A549 (cell line): ENCODE measurements at regions not wholly inside any gene's neighbourhood (a gene's known extent, or its start where the extent isn't known, plus 50 kb on each side); places are given as distances from the start of the nearest gene placed in this dataset.

Experiments used
- ATAC-seq, 2 experiments: fragments of 200-7000 bp in 1 of 2; fragments of >200 bp in 1 of 2; cut with Nextera tagmentation in 1 of 2; cut with Tn5 transposase in 1 of 2; 3 replicates each; pipeline versions ENCODE4 v1.8.0 to v1.9.1; 2018 to 2020; ENCODE audit warnings: mild to moderate bottlenecking in 1 of 2, moderate library complexity in 1 of 2
- CTCF ChIA-PET: fragments of 300-600 bp; sonication (Branson Sonifier 250); formaldehyde crosslinking; extraction: SDS; loops from one replicate; lab custom pipeline; 2021; ENCODE audit warnings: antibody characterized with exemption, inconsistent platforms; lab: Yijun Ruan, JAX
- POLR2A ChIA-PET: fragments of 350-600 bp; formaldehyde crosslinking; extraction: SDS; loops from one replicate; lab custom pipeline; 2021; ENCODE audit warnings: antibody characterized with exemption, inconsistent platforms; lab: Yijun Ruan, JAX
- DNase-seq, 2 experiments: peaks; one replicate each; pipeline versions ENCODE4 v3.0.0 to v3.0.0-alpha.2; 2011 to 2016; ENCODE audit warnings: low read depth in 1 of 2, low spot score in 1 of 2
- FAIRE-seq: peaks from 2 replicates; lab custom pipeline; 2011; peaks lifted over from hg19 to GRCh38; lab: Jason Lieb, UNC
- H3K27ac ChIP-seq, 2 experiments: fragments of >200 bp; sonication (Bioruptor Twin); formaldehyde crosslinking; 3 replicates each; pipeline ENCODE4 v1.5.1; 2016 to 2017
- H3K4me1 ChIP-seq: fragments of >200 bp; sonication (Bioruptor Twin); formaldehyde crosslinking; 3 replicates; pipeline ENCODE4 v1.6.1; 2016
- H3K4me2 ChIP-seq: fragments of >200 bp; sonication (Bioruptor Twin); formaldehyde crosslinking; 3 replicates; pipeline ENCODE4 v1.6.1; 2016
- H3K4me3 ChIP-seq: fragments of >200 bp; sonication (Bioruptor Twin); formaldehyde crosslinking; 3 replicates; pipeline ENCODE4 v1.5.1; 2016
- H3K9me3 ChIP-seq: fragments of >200 bp; sonication (Bioruptor Twin); formaldehyde crosslinking; 3 replicates; pipeline ENCODE4 v1.6.1; 2016
- ATOH8 ChIP-seq: fragments of 250-450 bp; sonication (Bioruptor Pico); IDR thresholded peaks from 2 replicates; pipeline ENCODE4 v1.5.0; 2020; ENCODE audit warnings: low read depth, mild to moderate bottlenecking, moderate library complexity
- BCL3 ChIP-seq: fragments of >200 bp; sonication (Bioruptor Twin); formaldehyde crosslinking; IDR thresholded peaks from 3 replicates; pipeline ENCODE4 v1.6.1; 2016
- CEBPB ChIP-seq, 2 experiments: fragments of >200 bp in 1 of 2; sonication (Bioruptor Twin) in 1 of 2; formaldehyde crosslinking in 1 of 2; IDR thresholded peaks; 2 replicates each; pipeline ENCODE4 v1.6.1; 2012 to 2016
- CHD2 ChIP-seq: fragments of 150-350 bp; IDR thresholded peaks from 2 replicates; pipeline ENCODE4 v1.6.1; 2014; ENCODE audit warnings: low read length; ENCODE audit not compliant: partially characterized antibody
- E2F6 ChIP-seq: IDR thresholded peaks from 2 replicates; pipeline ENCODE4 v1.6.1; 2012; ENCODE audit warnings: low read depth, borderline replicate concordance
- ELK1 ChIP-seq: fragments of 150-350 bp; IDR thresholded peaks from 2 replicates; pipeline ENCODE4 v1.6.1; 2014; ENCODE audit warnings: low read depth, mild to moderate bottlenecking, low read length
- EP300 ChIP-seq, 2 experiments: fragments of >200 bp; sonication (Bioruptor Twin); formaldehyde crosslinking; IDR thresholded peaks; 2 replicates in 1 of 2; 3 replicates in 1 of 2; pipeline ENCODE4 v1.6.1; 2016 to 2017
- ESRRA ChIP-seq: fragments of 150-350 bp; IDR thresholded peaks from 2 replicates; pipeline ENCODE4 v1.6.1; 2014; ENCODE audit warnings: mild to moderate bottlenecking, low read length, borderline replicate concordance
- FOSB ChIP-seq: fragments of 250-450 bp; sonication (Bioruptor Pico); IDR thresholded peaks from 2 replicates; pipeline ENCODE4 v1.5.0; 2020; ENCODE audit warnings: mild to moderate bottlenecking, moderate library complexity
- FOXS1 ChIP-seq: fragments of 250-450 bp; sonication (Bioruptor Pico); IDR thresholded peaks from 2 replicates; pipeline ENCODE4 v1.5.0; 2020; ENCODE audit warnings: mild to moderate bottlenecking, moderate library complexity
- GATA3 ChIP-seq: IDR thresholded peaks from 2 replicates; pipeline ENCODE4 v1.6.1; 2012; ENCODE audit warnings: borderline replicate concordance
- HEYL ChIP-seq: fragments of 250-450 bp; sonication (Bioruptor Pico); IDR thresholded peaks from 2 replicates; pipeline ENCODE4 v1.8.0; 2021; ENCODE audit warnings: mild to moderate bottlenecking, moderate library complexity
- HMGXB4 ChIP-seq: fragments of 250-450 bp; sonication (Bioruptor Pico); IDR thresholded peaks from 2 replicates; pipeline ENCODE4 v1.5.0; 2021; ENCODE audit warnings: mild to moderate bottlenecking, moderate library complexity, borderline replicate concordance
- HOXB13 ChIP-seq: fragments of 250-450 bp; sonication (Bioruptor Pico); IDR thresholded peaks from 2 replicates; pipeline ENCODE4 v1.5.0; 2020; ENCODE audit warnings: low read depth, mild to moderate bottlenecking, moderate library complexity
- HOXB5 ChIP-seq: fragments of 250-450 bp; sonication (Bioruptor Pico); IDR thresholded peaks from 2 replicates; pipeline ENCODE4 v1.5.0; 2020; ENCODE audit warnings: mild to moderate bottlenecking, moderate library complexity
- JUN ChIP-seq, 2 experiments: fragments of >200 bp; sonication (Bioruptor Twin); formaldehyde crosslinking; IDR thresholded peaks; 2 replicates in 1 of 2; 3 replicates in 1 of 2; pipeline ENCODE4 v1.6.1; 2016 to 2017
- JUNB ChIP-seq: fragments of >200 bp; sonication (Bioruptor Twin); formaldehyde crosslinking; IDR thresholded peaks from 2 replicates; pipeline ENCODE4 v1.6.1; 2016
- KDM1A ChIP-seq: fragments of 200-600 bp; sonication (generic); IDR thresholded peaks from 2 replicates; pipeline ENCODE4 v1.6.1; 2016; ENCODE audit warnings: low read depth, mild to moderate bottlenecking
- KDM5A ChIP-seq: fragments of 200-600 bp; sonication (generic); IDR thresholded peaks from 2 replicates; pipeline ENCODE4 v1.6.1; 2016; ENCODE audit warnings: antibody characterized with exemption, mild to moderate bottlenecking
- MAZ ChIP-seq: fragments of 150-350 bp; IDR thresholded peaks from 2 replicates; pipeline ENCODE4 v1.6.1; 2014; ENCODE audit warnings: antibody characterized with exemption, low read depth, low read length, borderline replicate concordance
- MYC ChIP-seq: IDR thresholded peaks from 2 replicates; pipeline ENCODE4 v1.6.1; 2012; ENCODE audit warnings: mild to moderate bottlenecking, inconsistent platforms, low read length, improper control_type of control experiment, borderline replicate concordance
- NFE2L2 ChIP-seq: fragments of 150-350 bp; conservative IDR thresholded peaks from 2 replicates; pipeline ENCODE4 v1.6.1; 2014; ENCODE audit warnings: low read length
- NPAS2 ChIP-seq: fragments of 250-450 bp; sonication (Bioruptor Pico); IDR thresholded peaks from 2 replicates; pipeline ENCODE4 v1.8.0; 2022; ENCODE audit warnings: mild to moderate bottlenecking, moderate library complexity, borderline replicate concordance
- RARB ChIP-seq: fragments of 250-450 bp; sonication (Bioruptor Pico); IDR thresholded peaks from 2 replicates; pipeline ENCODE4 v1.8.0; 2021; ENCODE audit warnings: mild to moderate bottlenecking, moderate library complexity
- REST ChIP-seq: fragments of 200-600 bp; sonication (generic); IDR thresholded peaks from 2 replicates; pipeline ENCODE4 v1.6.1; 2016; ENCODE audit warnings: antibody characterized with exemption, mild to moderate bottlenecking, moderate library complexity
- ZC3H11A ChIP-seq: fragments of 450-650 bp; IDR thresholded peaks from 2 replicates; pipeline ENCODE4 v1.6.1; 2014; ENCODE audit warnings: antibody characterized with exemption, mild to moderate bottlenecking
- WGBS: methylation state at CpG from one replicate; pipeline ENCODE4 v1.1.6; 2017; ENCODE audit errors: missing lambda C conversion rate; 5-methylcytosine and 5-hydroxymethylcytosine counted together

- H3K9me3 ChIP-seq: no peaks in the 10 kb centered on the region
- WGBS: 7% methylated on average over 5 of the region's 5 CpGs
- H3K27ac ChIP-seq: no peak overlapping the region
- CTCF ChIA-PET: interaction anchor here (1.6 kb wide), 1 partner anchor 21 kb away, joined by 3 read pairs; no protein-coding TSS in a partner anchor
- TF ChIP-seq EP300 (IDR thresholded peaks at IDR 0.05) (no peak), ELK1 (no peak), MAZ (no peak), CHD2 (no peak), ZC3H11A (no peak), REST (no peak), HEYL (CRISPR knock-in tag) (no peak), HMGXB4 (no peak), FOXS1 (CRISPR knock-in tag) (no peak), MYC (no peak), FOSB (no peak), ESRRA (no peak), KDM1A (no peak), NFE2L2 (no peak), CEBPB (IDR thresholded peaks at IDR 0.05) (no peak), BCL3 (no peak), JUNB (no peak)
- no peak overlapping the region for H3K4me2 ChIP-seq
- no peak for DNase-seq
- H3K4me3 ChIP-seq: no peak overlapping the region
- ATAC-seq: no peak
- POLR2A ChIA-PET: no interaction called here
- no peaks in the 10 kb centered on the region for H3K4me1 ChIP-seq
- no peak for FAIRE-seq
These were observed 69.6 kb downstream of the SPANXN4 start for GRCh38 chrX:143095321-143095720.

GRCh38 chrX:143094417-143095023 is 68.8 kb downstream of the SPANXN4 start:
- 23% methylated on average over 6 of the region's 7 CpGs for WGBS
- no peak for TF ChIP-seq JUN (IDR thresholded peaks at IDR 0.05)
- no peak for TF ChIP-seq MAZ
- TF ChIP-seq EP300 (IDR thresholded peaks at IDR 0.05): no peak
- no peak for TF ChIP-seq ATOH8 (CRISPR knock-in tag)
- no peak for TF ChIP-seq NPAS2 (CRISPR knock-in tag)
- no peak for TF ChIP-seq E2F6
- TF ChIP-seq MYC: no peak
- TF ChIP-seq HOXB5 (CRISPR knock-in tag): no peak
- no peak for TF ChIP-seq HOXB13 (CRISPR knock-in tag)
- TF ChIP-seq ELK1: no peak
- TF ChIP-seq RARB (CRISPR knock-in tag): no peak
- no peak for TF ChIP-seq GATA3
- TF ChIP-seq KDM5A: no peak
- Histone ChIP-seq H3K27ac (no peak overlapping the region), H3K4me3 (no peak overlapping the region), H3K4me2 (no peak overlapping the region), H3K9me3 (no peaks in the 10 kb centered on the region), H3K4me1 (no peaks in the 10 kb centered on the region)
- ChIA-PET CTCF (interaction anchor here (1.6 kb wide), 1 partner anchor 21 kb away, joined by 3 read pairs; no protein-coding TSS in a partner anchor), POLR2A (no interaction called here)
- ATAC-seq (no peak), DNase-seq (no peak), FAIRE-seq (peak; percentile 74)
